Omental fat pad (tissue), 3 donors: ENCODE measurements at regions not wholly inside any gene's neighbourhood (a gene's known extent, or its start where the extent isn't known, plus 50 kb on each side); places are given as distances from the start of the nearest gene placed in this dataset.

Source experiments
- ATAC-seq: fragments of 150-250 bp; one replicate; pipeline ENCODE4 v1.9.1; 2016; ENCODE audit warnings: mild to moderate bottlenecking, moderate library complexity; ENCODE audit not compliant: low FRiP score
- DNase-seq: peaks from one replicate; pipeline ENCODE4 v3.0.0-alpha.2; 2019; ENCODE audit warnings: low spot score
- CTCF ChIP-seq, 3 donors: fragments of 450-650 bp; IDR thresholded peaks; one replicate each; pipeline ENCODE4 v1.5.1; 2016 to 2017; ENCODE audit warnings: antibody characterized with exemption in 3 of 3, mild to moderate bottlenecking in 3 of 3, moderate library complexity in 2 of 3

DNA sequence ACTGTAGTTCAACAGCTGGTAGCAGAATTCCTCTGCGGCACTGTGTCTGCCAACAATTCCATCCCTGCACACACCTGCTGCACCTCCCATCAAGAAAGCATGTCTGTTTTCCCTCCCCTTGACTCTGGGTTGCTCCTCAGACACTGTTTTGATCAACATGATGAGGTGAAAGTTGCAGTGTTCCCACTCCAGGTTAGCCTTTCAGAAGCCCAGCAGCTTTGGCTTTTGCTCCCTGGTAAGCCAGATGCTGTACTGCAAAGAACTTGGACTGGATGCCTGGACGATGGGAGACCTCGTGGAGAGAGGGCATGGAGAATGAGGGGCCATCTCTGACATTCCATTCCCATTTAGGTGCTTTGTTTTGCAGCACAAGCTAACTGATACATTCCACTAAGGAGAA lies 79.1 kb upstream of the MAFB start:
- ATAC-seq (no peak), DNase-seq (no peak)
- TF ChIP-seq CTCF (IDR thresholded peaks at IDR 0.05): no peak

DNA sequence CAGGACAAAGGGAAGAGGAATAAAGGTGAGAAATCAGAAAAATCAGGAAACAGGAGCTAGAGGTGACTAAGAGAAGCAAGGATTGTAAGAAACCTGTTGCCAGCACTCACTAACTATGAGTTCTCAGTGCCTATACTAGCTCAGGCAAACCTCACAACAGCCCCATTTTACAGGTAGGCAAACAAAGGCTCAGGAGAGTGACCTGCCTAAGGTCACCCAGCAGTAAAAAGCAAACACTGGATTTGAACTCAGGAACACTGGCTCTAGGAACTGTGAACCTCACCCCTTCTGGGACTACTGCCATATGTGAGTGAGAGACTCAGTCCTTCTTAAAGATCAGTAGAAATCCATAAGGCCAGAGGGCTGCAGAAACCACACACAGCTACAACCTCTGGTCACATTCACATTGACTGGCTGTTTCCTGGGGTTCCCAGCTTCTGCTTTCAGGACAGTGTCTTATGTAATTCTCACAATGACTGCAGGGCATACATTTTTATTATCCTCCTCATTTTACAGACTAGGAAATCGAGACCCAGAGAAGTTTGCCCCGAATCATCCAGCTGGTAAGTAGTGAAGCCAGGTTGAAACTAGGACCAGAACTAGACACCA lies 80.7 kb upstream of the MAFB start:
- DNase-seq (no peak), ATAC-seq (no peak)
- TF ChIP-seq CTCF (IDR thresholded peaks at IDR 0.05): no peak

GRCh38 chr20:40770564-40771307 lies 81.7 kb upstream of the MAFB start:
- DNase-seq: no peak
- ATAC-seq: no peak
- TF ChIP-seq CTCF (IDR thresholded peaks at IDR 0.05): no peak

GRCh38 chr20:40771308-40771610 lies 82.2 kb upstream of the MAFB start:
- no peak for DNase-seq
- no peak for TF ChIP-seq CTCF (IDR thresholded peaks at IDR 0.05)
- ATAC-seq: no peak

DNA sequence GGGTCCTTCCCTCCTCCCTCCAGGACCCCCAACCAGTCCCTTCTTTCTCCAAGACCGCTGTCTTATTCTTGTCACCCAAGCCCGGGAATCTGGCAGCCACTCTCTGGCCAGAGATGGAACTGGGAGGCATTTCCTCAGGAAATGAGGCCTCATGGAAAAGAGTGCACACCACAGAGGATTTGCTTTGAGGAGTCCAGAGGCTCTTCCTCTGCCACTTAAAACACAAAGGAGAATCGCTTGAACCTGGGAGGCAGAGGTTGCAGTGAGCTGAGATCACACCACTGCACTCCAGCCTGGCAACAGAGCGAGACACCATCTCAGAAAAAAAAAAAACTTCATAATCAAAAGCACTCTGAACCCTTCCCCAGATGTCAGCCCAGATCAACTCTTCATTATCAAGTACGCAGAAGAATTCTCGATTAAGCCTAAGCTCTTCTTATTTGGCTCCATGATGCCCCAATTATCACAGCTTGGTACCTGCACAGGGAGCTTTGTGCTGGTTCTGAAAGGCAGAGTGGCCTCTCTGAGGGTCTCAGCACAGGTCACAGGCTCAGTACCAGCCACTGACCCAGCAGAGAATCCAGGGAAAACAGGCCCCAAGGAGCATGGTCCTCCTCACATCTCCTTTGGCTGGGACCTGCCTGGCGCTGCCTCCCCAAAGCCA lies 82.9 kb upstream of the MAFB start:
- TF ChIP-seq CTCF (IDR thresholded peaks at IDR 0.05): no peak
- DNase-seq (no peak), ATAC-seq (no peak)

- no peak for TF ChIP-seq CTCF (IDR thresholded peaks at IDR 0.05)
- DNase-seq: no peak
Measured at GRCh38 chr20:40773376-40773775, 84.3 kb upstream of the MAFB start.

DNA sequence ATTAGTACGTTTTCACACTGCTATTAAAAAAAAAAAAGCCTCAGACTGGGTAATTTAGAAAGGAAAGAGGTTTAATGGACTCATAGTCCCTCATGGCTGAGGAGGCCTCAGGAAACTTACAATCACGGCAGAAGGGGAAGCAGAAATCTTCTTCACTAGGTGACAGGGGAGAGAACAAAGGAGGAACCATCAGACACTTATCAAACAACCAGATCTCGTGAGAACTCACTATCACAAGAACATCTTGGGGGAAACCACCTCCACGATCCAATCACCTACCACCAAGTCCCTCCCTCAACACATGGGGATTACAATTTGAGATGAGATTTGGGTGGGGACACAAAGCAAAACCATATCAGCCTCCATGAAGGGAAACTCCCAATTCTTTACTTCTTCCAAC lies 85.2 kb upstream of the MAFB start:
- no peak for DNase-seq
- no peak for ATAC-seq
- TF ChIP-seq CTCF (IDR thresholded peaks at IDR 0.05): no peak

More at GRCh38 chr20:40773376-40773775, 84.3 kb upstream of the MAFB start:
- ATAC-seq: no peak
